IMR-90 (cell line): ENCODE measurements at regions not wholly inside any gene's neighbourhood (a gene's known extent, or its start where the extent isn't known, plus 50 kb on each side); places are given as distances from the start of the nearest gene placed in this dataset.

Source experiments
- ATAC-seq: fragments of 200-7000 bp; cut with Tn5 transposase; 2 replicates; pipeline ENCODE4 v1.9.1; 2020; ENCODE audit warnings: low read depth, mild to moderate bottlenecking, moderate library complexity
- BruUV-seq: library from RNA; stranded (reverse); fragments of 400-500 nt; replicated peaks from 2 replicates; lab custom pipeline; 2021; lab: Mats Ljungman, UMichigan
- CTCF ChIA-PET: fragments of 300-600 bp; formaldehyde crosslinking; extraction: SDS; loops from one replicate; lab custom pipeline; 2021; ENCODE audit warnings: antibody characterized with exemption; lab: Yijun Ruan, JAX
- POLR2A ChIA-PET: fragments of 300-600 bp; sonication (Branson Sonifier 250); formaldehyde crosslinking; loops from one replicate; lab custom pipeline; 2022; ENCODE audit warnings: antibody characterized with exemption; ENCODE audit not compliant: unreplicated experiment; lab: Charles Lee
- DNase-seq: peaks from one replicate; pipeline ENCODE4 v3.0.0; 2013
- H2AFZ ChIP-seq: replicated peaks from 2 replicates; pipeline ENCODE3; 2013; ENCODE audit warnings: low read length, mild to moderate bottlenecking; ENCODE audit not compliant: poor library complexity
- H2AK5ac ChIP-seq: 2 replicates; pipeline ENCODE4 v1.6.1; 2013; ENCODE audit warnings: low read depth, low read length, inconsistent platforms
- H2AK9ac ChIP-seq: replicated peaks from 2 replicates; pipeline ENCODE3; 2013; ENCODE audit warnings: mild to moderate bottlenecking, low read depth, low read length, moderate library complexity; ENCODE audit not compliant: poor library complexity
- H2BK120ac ChIP-seq: 2 replicates; pipeline ENCODE4 v1.6.1; 2013; ENCODE audit warnings: low read depth, low read length, inconsistent platforms
- H2BK15ac ChIP-seq: 3 replicates; pipeline ENCODE4 v1.6.1; 2013; ENCODE audit warnings: low read depth, low read length, inconsistent platforms
- H2BK20ac ChIP-seq: 2 replicates; pipeline ENCODE4 v1.6.1; 2013; ENCODE audit warnings: low read depth, mild to moderate bottlenecking, inconsistent platforms, low read length, moderate library complexity
- H2BK5ac ChIP-seq: 2 replicates; pipeline ENCODE4 v1.6.1; 2013; ENCODE audit warnings: mild to moderate bottlenecking, low read depth, low read length, inconsistent platforms; ENCODE audit not compliant: poor library complexity, severe bottlenecking
- H3K14ac ChIP-seq: replicated peaks from 2 replicates; pipeline ENCODE4 v1.6.1; 2013; ENCODE audit warnings: low read depth, low read length, inconsistent platforms
- H3K18ac ChIP-seq: 2 replicates; pipeline ENCODE4 v1.6.1; 2013; ENCODE audit warnings: low read depth, low read length, control low read depth
- H3K23ac ChIP-seq: 2 replicates; pipeline ENCODE4 v1.6.1; 2013; ENCODE audit warnings: low read depth, low read length, inconsistent platforms
- H3K27ac ChIP-seq: 2 replicates; pipeline ENCODE4 v1.5.1; 2013; ENCODE audit warnings: mild to moderate bottlenecking, control low read depth, low read length; ENCODE audit not compliant: insufficient read depth
- H3K27me3 ChIP-seq: 2 replicates; pipeline ENCODE4 v1.6.1; 2013; ENCODE audit warnings: low read length; ENCODE audit not compliant: control insufficient read depth, insufficient read depth
- H3K36me3 ChIP-seq: 2 replicates; pipeline ENCODE4 v1.6.1; 2013; ENCODE audit warnings: low read length, mixed read lengths; ENCODE audit not compliant: control insufficient read depth, insufficient read depth
- H3K4ac ChIP-seq: 2 replicates; pipeline ENCODE4 v1.6.1; 2013; ENCODE audit warnings: low read depth, low read length, inconsistent platforms
- H3K4me1 ChIP-seq: 2 replicates; pipeline ENCODE4 v1.6.1; 2013; ENCODE audit warnings: low read length, mixed read lengths; ENCODE audit not compliant: control insufficient read depth, insufficient read depth
- H3K4me2 ChIP-seq: 2 replicates; pipeline ENCODE4 v1.6.1; 2013; ENCODE audit warnings: low read depth, mild to moderate bottlenecking, control low read depth, low read length, moderate library complexity
- H3K4me3 ChIP-seq: 2 replicates; pipeline ENCODE4 v1.5.1; 2013; ENCODE audit warnings: low read depth, mild to moderate bottlenecking, control low read depth, low read length, moderate library complexity; ENCODE audit not compliant: insufficient read depth
- H3K56ac ChIP-seq: 2 replicates; pipeline ENCODE4 v1.6.1; 2013; ENCODE audit warnings: low read length, inconsistent platforms; ENCODE audit not compliant: insufficient read depth; ENCODE audit errors: extremely low read depth
- H3K79me1 ChIP-seq, 2 experiments: 2 replicates each; pipeline ENCODE4 v1.6.1; 2013; ENCODE audit warnings: low read length in 2 of 2, inconsistent platforms in 1 of 2, low read depth in 1 of 2
- H3K9ac ChIP-seq: 2 replicates; pipeline ENCODE4 v1.6.1; 2013; ENCODE audit warnings: low read depth, low read length, control low read depth
- H3K9me1 ChIP-seq: 2 replicates; pipeline ENCODE4 v1.6.1; 2013; ENCODE audit warnings: low read length, inconsistent platforms; ENCODE audit not compliant: insufficient read depth
- H3K9me3 ChIP-seq: 2 replicates; pipeline ENCODE4 v1.6.1; 2013; ENCODE audit warnings: low read length; ENCODE audit not compliant: control insufficient read depth, insufficient read depth
- H4K20me1 ChIP-seq: 2 replicates; pipeline ENCODE4 v1.6.1; 2013; ENCODE audit warnings: low read length, inconsistent platforms; ENCODE audit not compliant: insufficient read depth
- H4K5ac ChIP-seq: 2 replicates; pipeline ENCODE4 v1.6.1; 2013; ENCODE audit warnings: mild to moderate bottlenecking, low read depth, low read length, control low read depth
- H4K8ac ChIP-seq, 2 experiments: 2 replicates each; pipeline ENCODE4 v1.6.1; 2013; ENCODE audit warnings: low read depth in 2 of 2, low read length in 2 of 2, control low read depth in 1 of 2, inconsistent platforms in 1 of 2
- H4K91ac ChIP-seq: 2 replicates; pipeline ENCODE4 v1.6.1; 2013; ENCODE audit warnings: low read depth, low read length, inconsistent platforms; ENCODE audit not compliant: insufficient read depth
- CEBPB ChIP-seq: IDR thresholded peaks from 2 replicates; pipeline ENCODE4 v1.6.1; 2012; ENCODE audit warnings: low read depth, low read length, improper control_type of control experiment
- CHD1 ChIP-seq: IDR thresholded peaks from 2 replicates; pipeline ENCODE4 v1.6.1; 2012; ENCODE audit warnings: low read depth, low read length, improper control_type of control experiment
- ELK1 ChIP-seq: fragments of 150-350 bp; IDR thresholded peaks from 2 replicates; pipeline ENCODE4 v1.6.1; 2016; ENCODE audit warnings: low read depth, mild to moderate bottlenecking, low read length, moderate library complexity, borderline replicate concordance
- MXI1 ChIP-seq: IDR thresholded peaks from 2 replicates; pipeline ENCODE4 v1.6.1; 2012; ENCODE audit warnings: low read depth, mild to moderate bottlenecking, low read length, moderate library complexity, borderline replicate concordance
- NFE2L2 ChIP-seq: fragments of 150-350 bp; IDR thresholded peaks from 2 replicates; pipeline ENCODE4 v1.6.1; 2016; ENCODE audit warnings: low read depth, mild to moderate bottlenecking, low read length
- POLR2A ChIP-seq: IDR thresholded peaks from 2 replicates; pipeline ENCODE4 v1.6.1; 2012; ENCODE audit warnings: mild to moderate bottlenecking, low read depth, low read length
- RCOR1 ChIP-seq: IDR thresholded peaks from 2 replicates; pipeline ENCODE4 v1.6.1; 2012; ENCODE audit warnings: mild to moderate bottlenecking, low read length, improper control_type of control experiment; ENCODE audit not compliant: insufficient replicate concordance
- RFX5 ChIP-seq: IDR thresholded peaks from 2 replicates; pipeline ENCODE4 v1.8.0; 2012; ENCODE audit warnings: low read depth, mild to moderate bottlenecking, low read length, moderate library complexity
- SMC3 ChIP-seq: fragments of 150-350 bp; IDR thresholded peaks from 2 replicates; pipeline ENCODE4 v1.6.1; 2016; ENCODE audit warnings: low read depth, mild to moderate bottlenecking, antibody characterized with exemption, low read length, moderate library complexity
- WGBS, 2 experiments: methylation state at CpG; one replicate each; pipeline versions ENCODE4 v1.1.5 to v1.1.7; 2013; ENCODE audit warnings: missing lambda C conversion rate in 2 of 2; ENCODE audit not compliant: insufficient read length in 1 of 2; ENCODE audit errors: extremely low coverage in 2 of 2; 5-methylcytosine and 5-hydroxymethylcytosine counted together
- dilution Hi-C: fragments of 300-500 bp; cut with HindIII; formaldehyde crosslinking; loops from one replicate; pipeline ENCODE4 v1.14.3; 2018; ENCODE audit warnings: low sequenced_read_pairs; ENCODE audit not compliant: unreplicated experiment
- in situ Hi-C: fragments of 300-500 bp; cut with MboI; formaldehyde crosslinking; loops from 3 replicates; pipeline ENCODE4 v1.14.3; 2019; ENCODE audit warnings: low sequenced_read_pairs, inconsistent platforms, mixed read lengths
- intact Hi-C: fragments of 100-400 bp; cut with micrococcal nuclease; formaldehyde crosslinking; loops from 2 replicates; pipeline ENCODE4 v1.10.0; 2022

DNA sequence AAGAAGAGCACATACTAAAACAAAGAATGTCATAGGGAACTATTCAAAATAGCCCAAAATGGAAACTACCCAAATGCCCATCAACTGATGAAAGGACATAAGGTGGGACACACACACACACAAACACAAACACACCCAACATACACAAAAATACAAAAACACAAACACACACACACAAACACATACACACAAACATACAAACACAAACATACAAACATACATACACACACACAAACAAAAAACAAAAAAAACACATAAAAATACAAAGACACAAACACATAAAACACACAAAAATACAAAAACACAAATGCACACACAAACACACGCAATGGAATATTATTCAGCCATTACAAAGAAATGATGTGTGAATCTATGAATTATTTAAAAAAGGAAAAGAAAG is 203.6 kb downstream of the ERMARD start:
- H4K20me1 ChIP-seq, result no peaks in the 10 kb centered on the region
- H3K4ac ChIP-seq, result no peak overlapping the region
- CTCF ChIA-PET, result no interaction called here
- H3K4me3 ChIP-seq, result no peak overlapping the region
- no peaks in the 10 kb centered on the region for H3K27me3 ChIP-seq
- no peak overlapping the region for H2AK5ac ChIP-seq
- H3K4me1 ChIP-seq, result no peaks in the 10 kb centered on the region
- dilution Hi-C loops (no loop called here), intact Hi-C loops (no loop called here), in situ Hi-C loops (no loop called here)
- H3K23ac ChIP-seq, result no peak overlapping the region
- no peak overlapping the region for H3K56ac ChIP-seq
- no peak overlapping the region for H3K18ac ChIP-seq
- H3K9me1 ChIP-seq, result no peaks in the 10 kb centered on the region
- H2AFZ ChIP-seq, result no peak overlapping the region
- no peak overlapping the region for H2BK15ac ChIP-seq
- no peak overlapping the region for H3K14ac ChIP-seq
- no peak overlapping the region for H2BK120ac ChIP-seq
- no peak for DNase-seq
- H2BK5ac ChIP-seq, result no peak overlapping the region
- H3K79me1 ChIP-seq, result no peaks in the 10 kb centered on the region
- no peak overlapping the region for H4K91ac ChIP-seq
- no peak overlapping the region for H4K8ac ChIP-seq
- no peak overlapping the region for H3K27ac ChIP-seq
- H3K9ac ChIP-seq, result no peak overlapping the region
- no peak for ATAC-seq
- POLR2A ChIA-PET, result no interaction called here
- no TSS peak for BruUV-seq
- WGBS, 2 experiments, result no CpG with 5 or more reads among the region's 1 CpG
- no peaks in the 10 kb centered on the region for H3K36me3 ChIP-seq
- peaks cover 29% of the 10 kb centered on the region for H3K9me3 ChIP-seq
- H2AK9ac ChIP-seq, result no peak overlapping the region
- H3K4me2 ChIP-seq, result no peak overlapping the region
- TF ChIP-seq MXI1, result no peak
- TF ChIP-seq NFE2L2, result no peak
- TF ChIP-seq ELK1, result no peak
- no peak for TF ChIP-seq SMC3
- TF ChIP-seq RCOR1, result no peak
- TF ChIP-seq CHD1, result no peak
- no peak for TF ChIP-seq POLR2A
- no peak for TF ChIP-seq RFX5
- no peak for TF ChIP-seq CEBPB
- no peak overlapping the region for H4K5ac ChIP-seq
- no peak overlapping the region for H2BK20ac ChIP-seq
